VCaP (cell line): ENCODE measurements at regions not wholly inside any gene's neighbourhood (a gene's known extent, or its start where the extent isn't known, plus 50 kb on each side); places are given as distances from the start of the nearest gene placed in this dataset.

Experiments
- H3K27ac ChIP-seq: fragments of 450-650 bp; 2 replicates; pipeline ENCODE4 v1.5.1; 2017
- TF ChIP-seq, protein P1 (sequence below): fragments of 450-650 bp; conservative IDR thresholded peaks from 2 replicates; pipeline ENCODE4 v1.5.1; 2017; ENCODE audit warnings: mild to moderate bottlenecking, moderate library complexity

GRCh38 chr4:54882616-54883015, 224.9 kb downstream of the KIT start:
- no peak overlapping the region for H3K27ac ChIP-seq
- TF ChIP-seq, protein P1, sequence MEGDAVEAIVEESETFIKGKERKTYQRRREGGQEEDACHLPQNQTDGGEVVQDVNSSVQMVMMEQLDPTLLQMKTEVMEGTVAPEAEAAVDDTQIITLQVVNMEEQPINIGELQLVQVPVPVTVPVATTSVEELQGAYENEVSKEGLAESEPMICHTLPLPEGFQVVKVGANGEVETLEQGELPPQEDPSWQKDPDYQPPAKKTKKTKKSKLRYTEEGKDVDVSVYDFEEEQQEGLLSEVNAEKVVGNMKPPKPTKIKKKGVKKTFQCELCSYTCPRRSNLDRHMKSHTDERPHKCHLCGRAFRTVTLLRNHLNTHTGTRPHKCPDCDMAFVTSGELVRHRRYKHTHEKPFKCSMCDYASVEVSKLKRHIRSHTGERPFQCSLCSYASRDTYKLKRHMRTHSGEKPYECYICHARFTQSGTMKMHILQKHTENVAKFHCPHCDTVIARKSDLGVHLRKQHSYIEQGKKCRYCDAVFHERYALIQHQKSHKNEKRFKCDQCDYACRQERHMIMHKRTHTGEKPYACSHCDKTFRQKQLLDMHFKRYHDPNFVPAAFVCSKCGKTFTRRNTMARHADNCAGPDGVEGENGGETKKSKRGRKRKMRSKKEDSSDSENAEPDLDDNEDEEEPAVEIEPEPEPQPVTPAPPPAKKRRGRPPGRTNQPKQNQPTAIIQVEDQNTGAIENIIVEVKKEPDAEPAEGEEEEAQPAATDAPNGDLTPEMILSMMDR = no peak

GRCh38 chr4:54879576-54879975, 221.8 kb downstream of the KIT start:
- TF ChIP-seq, protein P1 = no peak
- no peak overlapping the region for H3K27ac ChIP-seq

DNA sequence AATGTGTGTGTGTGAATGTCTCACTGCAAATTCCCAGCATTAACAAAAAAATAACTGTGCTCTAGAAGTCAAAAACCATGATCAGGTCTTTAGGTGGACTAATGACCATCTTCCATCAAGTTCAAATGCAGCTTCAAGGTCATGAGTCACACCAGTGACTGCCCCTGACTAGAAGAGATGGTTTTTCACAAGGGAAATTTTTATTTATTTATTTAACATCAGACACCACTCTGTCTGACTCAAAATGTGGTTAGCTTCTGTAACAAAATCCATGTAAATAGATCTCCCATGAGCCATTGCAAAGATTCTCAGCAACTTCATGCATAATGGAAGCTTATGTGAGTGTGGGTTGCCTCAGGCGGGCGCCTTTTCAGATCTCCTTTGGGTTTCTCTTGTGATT, 219.2 kb downstream of the KIT start:
- H3K27ac ChIP-seq = no peak overlapping the region
- TF ChIP-seq, protein P1 = no peak

- no peak overlapping the region for H3K27ac ChIP-seq
- TF ChIP-seq, protein P1 = no peak
Measured at GRCh38 chr4:54872261-54872660, 214.5 kb downstream of the KIT start.

- H3K27ac ChIP-seq = no peak overlapping the region
- TF ChIP-seq, protein P1 = no peak
Measured at GRCh38 chr4:54863571-54864255, 206.0 kb downstream of the KIT start.

DNA sequence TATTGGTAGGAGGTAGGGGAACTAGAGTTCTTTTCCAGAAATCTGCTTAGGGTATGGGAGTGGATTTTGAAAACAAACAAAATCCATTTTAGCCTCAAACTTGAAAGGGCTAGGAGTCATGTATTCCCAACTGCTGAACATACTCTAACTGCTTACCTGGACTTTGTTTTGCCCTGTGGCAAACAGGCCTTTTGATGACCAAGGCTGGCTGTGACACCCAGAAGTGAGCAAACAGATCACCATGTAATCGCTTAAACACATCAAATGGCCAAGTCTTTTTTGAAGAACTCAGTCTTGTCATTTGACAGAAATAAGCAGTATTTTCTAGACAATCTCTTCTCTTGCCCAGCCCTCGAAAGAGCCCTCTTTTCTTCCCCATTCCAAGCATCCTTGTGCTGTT, 203.4 kb downstream of the KIT start:
- TF ChIP-seq, protein P1 = no peak
- H3K27ac ChIP-seq = no peak overlapping the region

DNA sequence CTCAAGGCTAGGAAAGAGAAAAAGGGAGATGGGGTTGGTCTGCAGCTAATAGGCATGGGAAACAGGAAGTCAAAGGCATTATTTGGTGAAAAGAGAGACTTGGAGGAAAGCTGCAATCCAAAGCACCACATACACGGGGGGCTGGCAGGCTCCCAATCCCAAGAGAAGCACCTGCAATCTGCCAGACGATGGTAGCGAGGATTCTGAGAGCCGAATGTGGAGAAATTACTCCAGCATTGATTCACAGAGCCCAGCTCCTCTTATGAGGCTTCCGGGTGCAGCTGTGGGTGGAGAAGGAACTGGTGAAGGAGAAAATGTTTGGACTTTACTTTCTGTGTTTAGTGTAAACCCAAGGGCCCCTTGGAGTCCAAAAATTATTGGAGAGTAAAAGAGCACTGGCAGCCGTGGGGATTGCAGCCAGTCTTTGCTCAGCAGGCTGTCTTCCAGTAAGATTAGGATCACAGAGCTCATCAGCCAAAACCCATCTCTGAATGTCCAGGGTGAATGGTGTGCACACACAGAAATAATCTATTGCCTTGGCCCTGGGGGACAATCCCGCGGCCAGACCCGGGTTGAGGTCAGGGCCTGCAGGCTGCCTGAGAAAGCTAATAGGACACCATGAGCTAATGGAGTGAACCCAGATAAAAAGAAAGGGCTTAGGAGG, 197.6 kb downstream of the KIT start:
- no peak overlapping the region for H3K27ac ChIP-seq
- TF ChIP-seq, protein P1 = no peak
